Ovary (tissue), 3 donors: ENCODE measurements at regions not wholly inside any gene's neighbourhood (a gene's known extent, or its start where the extent isn't known, plus 50 kb on each side); places are given as distances from the start of the nearest gene placed in this dataset.

Experiments used
- EP300 ChIP-seq: sonication (generic); formaldehyde crosslinking; IDR thresholded peaks from one replicate; pipeline ENCODE4 v1.6.1; 2017; ENCODE audit warnings: antibody characterized with exemption
- POLR2A ChIP-seq: fragments of 450-650 bp; IDR thresholded peaks from one replicate; pipeline ENCODE4 v1.6.1; 2017; ENCODE audit warnings: antibody characterized with exemption, mild to moderate bottlenecking, moderate library complexity
- TF ChIP-seq, protein P1 (sequence below), 3 donors: fragments of 450-650 bp in 2 of 3; fragments of 200-600 bp in 1 of 3; IDR thresholded peaks; one replicate each; pipeline versions ENCODE4 v1.5.1 to v1.8.0; 2016 to 2022; ENCODE audit warnings: antibody characterized with exemption in 3 of 3, mild to moderate bottlenecking in 1 of 3
- donor health status: DM: no; HTN: no; CAD: no.

- TF ChIP-seq POLR2A = no peak
- TF ChIP-seq, protein P1, sequence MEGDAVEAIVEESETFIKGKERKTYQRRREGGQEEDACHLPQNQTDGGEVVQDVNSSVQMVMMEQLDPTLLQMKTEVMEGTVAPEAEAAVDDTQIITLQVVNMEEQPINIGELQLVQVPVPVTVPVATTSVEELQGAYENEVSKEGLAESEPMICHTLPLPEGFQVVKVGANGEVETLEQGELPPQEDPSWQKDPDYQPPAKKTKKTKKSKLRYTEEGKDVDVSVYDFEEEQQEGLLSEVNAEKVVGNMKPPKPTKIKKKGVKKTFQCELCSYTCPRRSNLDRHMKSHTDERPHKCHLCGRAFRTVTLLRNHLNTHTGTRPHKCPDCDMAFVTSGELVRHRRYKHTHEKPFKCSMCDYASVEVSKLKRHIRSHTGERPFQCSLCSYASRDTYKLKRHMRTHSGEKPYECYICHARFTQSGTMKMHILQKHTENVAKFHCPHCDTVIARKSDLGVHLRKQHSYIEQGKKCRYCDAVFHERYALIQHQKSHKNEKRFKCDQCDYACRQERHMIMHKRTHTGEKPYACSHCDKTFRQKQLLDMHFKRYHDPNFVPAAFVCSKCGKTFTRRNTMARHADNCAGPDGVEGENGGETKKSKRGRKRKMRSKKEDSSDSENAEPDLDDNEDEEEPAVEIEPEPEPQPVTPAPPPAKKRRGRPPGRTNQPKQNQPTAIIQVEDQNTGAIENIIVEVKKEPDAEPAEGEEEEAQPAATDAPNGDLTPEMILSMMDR (IDR thresholded peaks at IDR 0.05) = no peak
- no peak for TF ChIP-seq EP300
Observed at GRCh38 chr10:59108296-59108870, 68.1 kb upstream of the PHYHIPL start.
